A673 (cell line): ENCODE measurements at regions not wholly inside any gene's neighbourhood (a gene's known extent, or its start where the extent isn't known, plus 50 kb on each side); places are given as distances from the start of the nearest gene placed in this dataset.

Source experiments
- CTCF ChIP-seq: fragments of 300-800, 200-600 bp; sonication (generic); conservative IDR thresholded peaks from 2 replicates; pipeline ENCODE4 v1.5.1; 2017; ENCODE audit warnings: low read depth, mild to moderate bottlenecking, antibody characterized with exemption, low read length, moderate library complexity, mixed read lengths
- EZH2 ChIP-seq: fragments of 200-600 bp; sonication (generic); IDR thresholded peaks from 2 replicates; pipeline ENCODE4 v1.6.1; 2017; ENCODE audit warnings: borderline replicate concordance, low read depth, mild to moderate bottlenecking, mixed read lengths, antibody characterized with exemption, low read length; ENCODE audit not compliant: poor library complexity, severe bottlenecking

- no peak for TF ChIP-seq CTCF
- TF ChIP-seq EZH2, result no peak
These were observed 287.9 kb upstream of the NBEA start for GRCh38 chr13:34654203-34654602.
